ENCODE measurements at regions not wholly inside any gene's neighbourhood (a gene's known extent, or its start where the extent isn't known, plus 50 kb on each side); places are given as distances from the start of the nearest gene placed in this dataset.

GRCh38 chr16:80167657-80168390, 373.0 kb upstream of the DYNLRB2 start:
- intact Hi-C loops (cut with DNase I) = no loop called here
- H3K27me3 ChIP-seq = no peaks in the 10 kb centered on the region
- TF ChIP-seq, protein P1, sequence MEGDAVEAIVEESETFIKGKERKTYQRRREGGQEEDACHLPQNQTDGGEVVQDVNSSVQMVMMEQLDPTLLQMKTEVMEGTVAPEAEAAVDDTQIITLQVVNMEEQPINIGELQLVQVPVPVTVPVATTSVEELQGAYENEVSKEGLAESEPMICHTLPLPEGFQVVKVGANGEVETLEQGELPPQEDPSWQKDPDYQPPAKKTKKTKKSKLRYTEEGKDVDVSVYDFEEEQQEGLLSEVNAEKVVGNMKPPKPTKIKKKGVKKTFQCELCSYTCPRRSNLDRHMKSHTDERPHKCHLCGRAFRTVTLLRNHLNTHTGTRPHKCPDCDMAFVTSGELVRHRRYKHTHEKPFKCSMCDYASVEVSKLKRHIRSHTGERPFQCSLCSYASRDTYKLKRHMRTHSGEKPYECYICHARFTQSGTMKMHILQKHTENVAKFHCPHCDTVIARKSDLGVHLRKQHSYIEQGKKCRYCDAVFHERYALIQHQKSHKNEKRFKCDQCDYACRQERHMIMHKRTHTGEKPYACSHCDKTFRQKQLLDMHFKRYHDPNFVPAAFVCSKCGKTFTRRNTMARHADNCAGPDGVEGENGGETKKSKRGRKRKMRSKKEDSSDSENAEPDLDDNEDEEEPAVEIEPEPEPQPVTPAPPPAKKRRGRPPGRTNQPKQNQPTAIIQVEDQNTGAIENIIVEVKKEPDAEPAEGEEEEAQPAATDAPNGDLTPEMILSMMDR (IDR thresholded peaks at IDR 0.05) = no peak
- ATAC-seq (no peak), DNase-seq (no peak)
- no peak overlapping the region for H3K4me3 ChIP-seq
- no peak overlapping the region for H3K27ac ChIP-seq
- H3K4me1 ChIP-seq = no peaks in the 10 kb centered on the region
- no peaks in the 10 kb centered on the region for H3K36me3 ChIP-seq
- no peaks in the 10 kb centered on the region for H3K9me3 ChIP-seq

DNA sequence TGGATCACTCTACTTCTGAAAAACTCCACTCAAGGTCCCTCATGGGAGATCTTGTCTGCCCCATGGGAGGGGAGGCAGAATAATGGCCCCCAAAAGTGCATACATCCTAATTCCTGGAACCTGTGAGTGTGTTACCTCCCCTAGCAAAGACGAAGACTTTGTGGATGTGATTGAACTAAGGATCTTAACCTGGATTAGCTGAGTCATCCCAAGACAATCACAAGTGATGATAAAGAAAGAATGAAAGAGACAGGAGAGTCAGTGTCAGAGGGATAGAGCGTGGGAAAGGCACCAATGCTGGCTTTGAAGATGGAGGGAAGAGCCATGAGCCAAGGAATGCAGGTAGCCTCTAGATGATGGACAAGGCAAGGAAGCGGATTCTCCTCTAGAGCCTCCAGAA, 374.7 kb upstream of the DYNLRB2 start:
- H3K27ac ChIP-seq = no peak overlapping the region
- no peak overlapping the region for H3K4me3 ChIP-seq
- DNase-seq (no peak), ATAC-seq (no peak)
- no peaks in the 10 kb centered on the region for H3K27me3 ChIP-seq
- H3K4me1 ChIP-seq = no peaks in the 10 kb centered on the region
- H3K36me3 ChIP-seq = no peaks in the 10 kb centered on the region
- H3K9me3 ChIP-seq = no peaks in the 10 kb centered on the region
- intact Hi-C loops (cut with DNase I) = no loop called here
- TF ChIP-seq, protein P1 (IDR thresholded peaks at IDR 0.05) = no peak

GRCh38 chr16:80164966-80165550, 375.7 kb upstream of the DYNLRB2 start:
- intact Hi-C loops (cut with DNase I) = no loop called here
- H3K36me3 ChIP-seq = no peaks in the 10 kb centered on the region
- no peak for ATAC-seq

DNA sequence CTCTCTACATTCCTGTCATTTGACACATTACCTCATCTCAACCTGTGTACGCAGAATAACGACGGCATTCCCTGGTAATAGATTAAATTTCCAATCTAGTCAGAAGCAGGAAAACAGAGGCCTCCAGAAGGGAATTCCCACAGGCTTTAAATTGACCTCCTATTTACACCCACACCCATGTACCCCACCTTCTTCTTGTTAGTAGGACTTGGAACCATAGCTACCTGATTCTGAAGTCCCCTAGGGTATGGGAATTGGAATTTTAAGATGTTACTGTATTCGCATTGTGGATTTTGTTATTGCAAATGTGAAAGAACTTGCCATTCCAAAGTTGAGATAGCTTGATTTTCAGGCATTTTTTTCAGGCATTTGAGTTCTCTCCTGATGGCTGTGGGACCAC, 377.5 kb upstream of the DYNLRB2 start:
- no peaks in the 10 kb centered on the region for H3K27me3 ChIP-seq
- TF ChIP-seq, protein P1 (IDR thresholded peaks at IDR 0.05) = no peak
- intact Hi-C loops (cut with DNase I) = no loop called here
- H3K27ac ChIP-seq = no peak overlapping the region
- no peaks in the 10 kb centered on the region for H3K36me3 ChIP-seq
- ATAC-seq (no peak), DNase-seq (no peak)
- H3K4me1 ChIP-seq = no peaks in the 10 kb centered on the region
- H3K4me3 ChIP-seq = no peak overlapping the region
- H3K9me3 ChIP-seq = no peaks in the 10 kb centered on the region

More at GRCh38 chr16:80164966-80165550, 375.7 kb upstream of the DYNLRB2 start:
- H3K4me3 ChIP-seq = no peak overlapping the region
- H3K27me3 ChIP-seq = no peaks in the 10 kb centered on the region
- H3K9me3 ChIP-seq = no peaks in the 10 kb centered on the region
- DNase-seq = no peak
- no peaks in the 10 kb centered on the region for H3K4me1 ChIP-seq
- no peak overlapping the region for H3K27ac ChIP-seq
- TF ChIP-seq, protein P1 (IDR thresholded peaks at IDR 0.05) = no peak

DNA sequence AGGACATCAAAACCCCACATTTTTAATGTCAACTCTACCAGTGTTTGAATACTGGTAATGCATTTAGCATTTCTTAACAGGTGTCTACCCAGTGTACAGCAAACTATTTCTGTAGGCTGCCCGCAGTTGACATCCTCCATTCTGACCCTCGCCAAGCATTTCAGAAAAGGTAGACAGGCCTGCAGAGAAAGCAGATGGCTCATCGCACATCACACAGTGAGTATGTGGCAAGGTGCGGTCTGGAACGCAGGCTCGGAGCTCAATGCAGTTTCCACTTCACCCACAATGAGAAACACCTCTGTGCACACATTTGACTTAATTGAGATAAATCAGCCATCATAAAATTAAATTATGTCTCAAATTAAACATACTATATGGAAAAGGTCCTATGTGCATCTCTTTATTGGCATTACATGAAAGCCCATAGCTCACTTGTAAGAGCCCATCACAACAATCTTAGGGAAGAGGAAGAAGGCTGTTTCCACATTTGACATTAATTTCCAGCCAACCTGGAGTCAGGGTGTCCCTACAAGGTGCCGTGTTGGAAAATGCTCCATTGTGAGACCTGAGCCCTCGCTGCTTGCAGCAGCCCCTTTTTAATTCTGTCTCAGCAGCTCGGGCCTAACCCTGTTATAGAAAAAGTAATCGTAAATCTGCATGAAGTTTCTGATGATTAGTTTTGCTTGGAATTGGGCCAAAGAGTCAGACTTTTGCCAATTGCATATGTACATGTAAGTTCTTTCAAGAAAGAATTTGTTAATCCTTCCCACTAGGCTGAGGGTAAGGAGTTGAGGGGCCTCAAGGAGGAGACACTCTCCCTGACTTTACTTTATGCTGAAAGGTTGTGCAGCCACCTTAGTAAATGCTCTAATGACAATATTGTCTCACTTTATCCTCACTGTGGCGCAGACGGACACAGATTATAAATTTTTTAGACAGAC, 378.7 kb upstream of the DYNLRB2 start:
- Histone ChIP-seq H3K27ac (no peak overlapping the region), H3K9me3 (no peaks in the 10 kb centered on the region), H3K27me3 (no peaks in the 10 kb centered on the region), H3K4me3 (no peak overlapping the region), H3K36me3 (no peaks in the 10 kb centered on the region), H3K4me1 (no peaks in the 10 kb centered on the region)
- TF ChIP-seq, protein P1 (IDR thresholded peaks at IDR 0.05) = no peak
- ATAC-seq (no peak), DNase-seq (no peak)
- intact Hi-C loops (cut with DNase I) = no loop called here

Data from left lung (tissue), 4 donors.